ENCODE measurements at regions not wholly inside any gene's neighbourhood (a gene's known extent, or its start where the extent isn't known, plus 50 kb on each side); places are given as distances from the start of the nearest gene placed in this dataset.

GRCh38 chr4:107380836-107381438 lies 339.1 kb downstream of the PAPSS1 start:
- Histone ChIP-seq H4K20me1 (ENCODE audit: insufficient read depth) (no peaks in the 10 kb centered on the region), H3K4me2 (ENCODE audit: low read length) (no peak overlapping the region), H3K36me3 (ENCODE audit: insufficient read depth, low read length) (no peaks in the 10 kb centered on the region), H3K27me3 (ENCODE audit: insufficient read depth, low read depth, low read length) (no peaks in the 10 kb centered on the region), H3F3A (ENCODE audit: insufficient read depth, low read length, poor library complexity, severe bottlenecking) (no peaks in the 10 kb centered on the region), H3K79me2 (replicated peaks; ENCODE audit: insufficient read depth, low read length) (no peaks in the 10 kb centered on the region), H2AFZ (ENCODE audit: low read depth, low read length) (no peak overlapping the region), H3K9me2 (ENCODE audit: insufficient read depth, low read length) (no peaks in the 10 kb centered on the region), H3K9ac (ENCODE audit: low read length) (no peak overlapping the region), H3K27ac (ENCODE audit: low read length) (no peak overlapping the region), H3K9me3 (ENCODE audit: low read length) (no peaks in the 10 kb centered on the region), H3K4me3 (ENCODE audit: low read length) (no peak overlapping the region)
- TF ChIP-seq TAF1 (IDR thresholded peaks at IDR 0.05; ENCODE audit: low read depth) (no peak), EP300 (conservative IDR thresholded peaks at IDR 0.05; ENCODE audit: poor library complexity, severe bottlenecking) (no peak), REST (IDR thresholded peaks at IDR 0.05; ENCODE audit: borderline replicate concordance) (no peak), EZH2 (IDR thresholded peaks at IDR 0.05; ENCODE audit: borderline replicate concordance, insufficient read depth, low read length, poor library complexity, severe bottlenecking) (no peak), RAD21 (conservative IDR thresholded peaks at IDR 0.05) (no peak), CTCF (IDR thresholded peaks at IDR 0.05; ENCODE audit: poor library complexity, severe bottlenecking) (no peak), SMC3 (conservative IDR thresholded peaks at IDR 0.05; ENCODE audit: poor library complexity) (no peak), POLR2AphosphoS5 (IDR thresholded peaks at IDR 0.05) (no peak), MXI1 (conservative IDR thresholded peaks at IDR 0.05; ENCODE audit: poor library complexity, severe bottlenecking) (no peak)

GRCh38 chr4:107380190-107380589 lies 339.8 kb downstream of the PAPSS1 start:
- Histone ChIP-seq H3F3A (ENCODE audit: insufficient read depth, low read length, poor library complexity, severe bottlenecking) (no peaks in the 10 kb centered on the region), H3K27ac (ENCODE audit: low read length) (no peak overlapping the region), H3K4me2 (ENCODE audit: low read length) (no peak overlapping the region), H4K20me1 (ENCODE audit: insufficient read depth) (no peaks in the 10 kb centered on the region), H2AFZ (ENCODE audit: low read depth, low read length) (no peak overlapping the region), H3K36me3 (ENCODE audit: insufficient read depth, low read length) (no peaks in the 10 kb centered on the region), H3K9me3 (ENCODE audit: low read length) (no peaks in the 10 kb centered on the region), H3K9me2 (ENCODE audit: insufficient read depth, low read length) (no peaks in the 10 kb centered on the region), H3K27me3 (ENCODE audit: insufficient read depth, low read depth, low read length) (no peaks in the 10 kb centered on the region), H3K9ac (ENCODE audit: low read length) (no peak overlapping the region), H3K79me2 (replicated peaks; ENCODE audit: insufficient read depth, low read length) (no peaks in the 10 kb centered on the region), H3K4me3 (ENCODE audit: low read length) (no peak overlapping the region)
- TF ChIP-seq RAD21 (conservative IDR thresholded peaks at IDR 0.05) = no peak
- TF ChIP-seq REST (IDR thresholded peaks at IDR 0.05; ENCODE audit: borderline replicate concordance) = no peak
- TF ChIP-seq POLR2AphosphoS5 (IDR thresholded peaks at IDR 0.05) = no peak
- no peak for TF ChIP-seq EZH2 (IDR thresholded peaks at IDR 0.05; ENCODE audit: borderline replicate concordance, insufficient read depth, low read length, poor library complexity, severe bottlenecking)
- TF ChIP-seq TAF1 (IDR thresholded peaks at IDR 0.05; ENCODE audit: low read depth) = no peak
- TF ChIP-seq SMC3 (conservative IDR thresholded peaks at IDR 0.05; ENCODE audit: poor library complexity) = no peak
- TF ChIP-seq MXI1 (conservative IDR thresholded peaks at IDR 0.05; ENCODE audit: poor library complexity, severe bottlenecking) = no peak
- no peak for TF ChIP-seq CTCF (IDR thresholded peaks at IDR 0.05; ENCODE audit: poor library complexity, severe bottlenecking)
- no peak for TF ChIP-seq EP300 (conservative IDR thresholded peaks at IDR 0.05; ENCODE audit: poor library complexity, severe bottlenecking)

All from neural cell (in vitro differentiated cells).